ENCODE measurements at regions not wholly inside any gene's neighbourhood (a gene's known extent, or its start where the extent isn't known, plus 50 kb on each side); places are given as distances from the start of the nearest gene placed in this dataset.

DNA sequence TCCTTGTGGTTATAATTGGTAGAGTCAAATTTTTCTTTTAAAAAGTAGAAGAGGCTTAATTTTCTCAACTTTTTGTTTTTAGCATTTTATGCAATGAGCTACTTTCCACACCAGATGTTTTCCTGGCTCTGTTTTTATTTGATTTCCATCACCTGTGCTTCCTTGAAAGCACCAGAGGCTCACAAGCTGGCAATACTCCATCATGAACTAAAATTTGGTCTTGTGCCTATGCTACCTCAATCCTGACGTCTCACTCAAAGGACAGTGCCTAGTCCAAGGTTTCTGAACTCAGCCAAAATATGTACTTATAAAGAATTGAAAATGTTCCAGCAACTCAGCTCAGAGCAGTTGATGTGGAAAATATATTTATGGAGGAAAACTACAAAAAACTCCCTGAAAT is 914.0 kb upstream of the PRKX start:
- DNase-seq: no peak
- Histone ChIP-seq H2AFZ (ENCODE audit: low read depth) (no peak overlapping the region), H3K36me3 (replicated peaks in 1 of 2; ENCODE audit: control insufficient read depth in 1 of 2, insufficient read depth in 2 of 2, low read length in 1 of 2) (no peaks in the 10 kb centered on the region), H3K9ac (no peak overlapping the region), H3K4me3 (ENCODE audit: low read depth in 2 of 2, low read length in 1 of 2) (no peak overlapping the region), H4K20me1 (ENCODE audit: insufficient read depth) (no peaks in the 10 kb centered on the region), H3K27ac (ENCODE audit: low read depth in 2 of 2, low read length in 1 of 2) (no peak overlapping the region), H3F3A (replicated peaks; ENCODE audit: insufficient read depth) (no peaks in the 10 kb centered on the region), H3K4me2 (no peak overlapping the region), H3K27me3 (ENCODE audit: insufficient read depth) (no peaks in the 10 kb centered on the region), H3K9me3 (0 out of 2 replicates have a peak, but pooled peaks cover 3% of the 10 kb centered on the region), H3K4me1 (ENCODE audit: control insufficient read depth in 1 of 2, insufficient read depth in 2 of 2, low read depth in 1 of 2, low read length in 1 of 2) (no peaks in the 10 kb centered on the region), H3K79me2 (ENCODE audit: insufficient read depth) (no peaks in the 10 kb centered on the region), H3K9me2 (no peaks in the 10 kb centered on the region)
- no peak for TF ChIP-seq RFX5 (IDR thresholded peaks at IDR 0.05; ENCODE audit: low read length)
- TF ChIP-seq FOXJ3 (CRISPR knock-in tag; IDR thresholded peaks at IDR 0.05): no peak
- TF ChIP-seq GABPA (IDR thresholded peaks at IDR 0.05; ENCODE audit: low read depth): no peak
- no peak for TF ChIP-seq MXI1 (IDR thresholded peaks at IDR 0.05; ENCODE audit: low read depth, low read length)
- TF ChIP-seq, protein P1, sequence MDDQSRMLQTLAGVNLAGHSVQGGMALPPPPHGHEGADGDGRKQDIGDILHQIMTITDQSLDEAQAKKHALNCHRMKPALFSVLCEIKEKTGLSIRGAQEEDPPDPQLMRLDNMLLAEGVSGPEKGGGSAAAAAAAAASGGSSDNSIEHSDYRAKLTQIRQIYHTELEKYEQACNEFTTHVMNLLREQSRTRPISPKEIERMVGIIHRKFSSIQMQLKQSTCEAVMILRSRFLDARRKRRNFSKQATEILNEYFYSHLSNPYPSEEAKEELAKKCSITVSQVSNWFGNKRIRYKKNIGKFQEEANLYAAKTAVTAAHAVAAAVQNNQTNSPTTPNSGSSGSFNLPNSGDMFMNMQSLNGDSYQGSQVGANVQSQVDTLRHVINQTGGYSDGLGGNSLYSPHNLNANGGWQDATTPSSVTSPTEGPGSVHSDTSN (IDR thresholded peaks at IDR 0.05): no peak
- ChIA-PET POLR2A (no interaction called here), CTCF (interaction anchor here (1.4 kb wide), 1 partner anchor 79 kb away, joined by 3 read pairs; no protein-coding TSS in a partner anchor)
- 8% methylated on average over 1 of the region's 1 CpG for WGBS (ENCODE audit: low lambda C conversion rate)

DNA sequence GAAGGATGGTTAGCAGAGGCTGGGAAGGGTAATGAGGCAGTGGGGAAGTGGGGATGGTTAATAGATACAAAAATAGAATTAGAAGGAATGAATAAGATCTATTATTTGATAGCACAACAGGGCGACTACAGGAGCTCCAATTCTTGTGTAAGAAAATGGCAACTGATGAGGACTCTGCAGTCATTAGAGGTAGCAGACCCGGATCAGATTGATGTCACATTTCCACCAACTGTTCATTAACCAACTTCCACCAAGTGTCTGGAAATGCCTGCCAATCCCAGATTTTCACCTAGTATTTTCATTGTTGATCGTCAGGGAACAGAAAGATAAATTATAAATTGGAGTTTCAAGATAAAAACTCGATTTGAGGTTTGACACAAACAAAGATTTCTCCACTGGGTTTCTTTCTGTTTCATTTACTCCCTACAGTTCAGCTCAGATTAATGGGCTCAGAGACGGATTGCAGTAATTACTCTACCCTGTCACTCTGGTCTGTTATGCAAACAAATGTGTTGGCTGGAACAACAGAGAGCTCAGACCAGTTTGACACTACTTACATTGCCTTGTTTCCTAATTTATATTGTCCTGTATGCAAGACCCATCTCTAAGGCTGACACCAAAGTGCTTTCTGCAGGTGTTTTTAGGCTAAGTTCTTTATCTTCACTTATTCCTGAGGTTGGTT is 909.2 kb upstream of the PRKX start:
- Histone ChIP-seq H3K27ac (ENCODE audit: low read depth in 2 of 2, low read length in 1 of 2) (no peak overlapping the region), H2AFZ (ENCODE audit: low read depth) (no peak overlapping the region), H3K4me3 (ENCODE audit: low read depth in 2 of 2, low read length in 1 of 2) (no peak overlapping the region), H3K27me3 (ENCODE audit: insufficient read depth) (no peaks in the 10 kb centered on the region), H3F3A (replicated peaks; ENCODE audit: insufficient read depth) (no peaks in the 10 kb centered on the region), H3K4me2 (no peak overlapping the region), H3K9me3 (0 out of 2 replicates have a peak, but pooled peaks cover 8% of the 10 kb centered on the region), H3K36me3 (replicated peaks in 1 of 2; ENCODE audit: control insufficient read depth in 1 of 2, insufficient read depth in 2 of 2, low read length in 1 of 2) (no peaks in the 10 kb centered on the region), H3K9ac (no peak overlapping the region), H3K9me2 (no peaks in the 10 kb centered on the region), H3K4me1 (ENCODE audit: control insufficient read depth in 1 of 2, insufficient read depth in 2 of 2, low read depth in 1 of 2, low read length in 1 of 2) (no peaks in the 10 kb centered on the region), H4K20me1 (ENCODE audit: insufficient read depth) (no peaks in the 10 kb centered on the region), H3K79me2 (ENCODE audit: insufficient read depth) (no peaks in the 10 kb centered on the region)
- 3% methylated on average over 5 of the region's 5 CpGs for WGBS (ENCODE audit: low lambda C conversion rate)
- ChIA-PET CTCF (no interaction called here), POLR2A (no interaction called here)
- DNase-seq: no peak
- TF ChIP-seq YY1 (IDR thresholded peaks at IDR 0.05; ENCODE audit: low read depth) (no peak), RAD21 (IDR thresholded peaks at IDR 0.05; ENCODE audit: low read length) (no peak), RXRA (IDR thresholded peaks at IDR 0.05; ENCODE audit: borderline replicate concordance, low read depth) (no peak), RCOR1 (IDR thresholded peaks at IDR 0.05; ENCODE audit: low read length) (no peak), TEAD4 (IDR thresholded peaks at IDR 0.05; ENCODE audit: borderline replicate concordance, insufficient read depth) (no peak), EZH2phosphoT487 (IDR thresholded peaks at IDR 0.05; ENCODE audit: borderline replicate concordance, low read depth) (no peak), TAF1 (IDR thresholded peaks at IDR 0.05; ENCODE audit: borderline replicate concordance, low read depth, low read length) (no peak), SIN3A (IDR thresholded peaks at IDR 0.05; ENCODE audit: borderline replicate concordance, low read depth, low read length) (no peak), ELF1 (IDR thresholded peaks at IDR 0.05) (no peak), NRF1 (IDR thresholded peaks at IDR 0.05; ENCODE audit: low read depth, low read length) (no peak), JUND (IDR thresholded peaks at IDR 0.05) (no peak), CHD2 (IDR thresholded peaks at IDR 0.05; ENCODE audit: low read length, partially characterized antibody) (no peak), TCF12 (IDR thresholded peaks at IDR 0.05) (no peak), RFX5 (IDR thresholded peaks at IDR 0.05; ENCODE audit: low read length) (no peak)
- TF ChIP-seq, protein P2, sequence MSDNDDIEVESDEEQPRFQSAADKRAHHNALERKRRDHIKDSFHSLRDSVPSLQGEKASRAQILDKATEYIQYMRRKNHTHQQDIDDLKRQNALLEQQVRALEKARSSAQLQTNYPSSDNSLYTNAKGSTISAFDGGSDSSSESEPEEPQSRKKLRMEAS (IDR thresholded peaks at IDR 0.05; ENCODE audit: low read depth): no peak
- TF ChIP-seq, protein P3, sequence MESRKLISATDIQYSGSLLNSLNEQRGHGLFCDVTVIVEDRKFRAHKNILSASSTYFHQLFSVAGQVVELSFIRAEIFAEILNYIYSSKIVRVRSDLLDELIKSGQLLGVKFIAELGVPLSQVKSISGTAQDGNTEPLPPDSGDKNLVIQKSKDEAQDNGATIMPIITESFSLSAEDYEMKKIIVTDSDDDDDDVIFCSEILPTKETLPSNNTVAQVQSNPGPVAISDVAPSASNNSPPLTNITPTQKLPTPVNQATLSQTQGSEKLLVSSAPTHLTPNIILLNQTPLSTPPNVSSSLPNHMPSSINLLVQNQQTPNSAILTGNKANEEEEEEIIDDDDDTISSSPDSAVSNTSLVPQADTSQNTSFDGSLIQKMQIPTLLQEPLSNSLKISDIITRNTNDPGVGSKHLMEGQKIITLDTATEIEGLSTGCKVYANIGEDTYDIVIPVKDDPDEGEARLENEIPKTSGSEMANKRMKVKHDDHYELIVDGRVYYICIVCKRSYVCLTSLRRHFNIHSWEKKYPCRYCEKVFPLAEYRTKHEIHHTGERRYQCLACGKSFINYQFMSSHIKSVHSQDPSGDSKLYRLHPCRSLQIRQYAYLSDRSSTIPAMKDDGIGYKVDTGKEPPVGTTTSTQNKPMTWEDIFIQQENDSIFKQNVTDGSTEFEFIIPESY (IDR thresholded peaks at IDR 0.05; ENCODE audit: borderline replicate concordance, low read depth): no peak
- TF ChIP-seq, protein P4, sequence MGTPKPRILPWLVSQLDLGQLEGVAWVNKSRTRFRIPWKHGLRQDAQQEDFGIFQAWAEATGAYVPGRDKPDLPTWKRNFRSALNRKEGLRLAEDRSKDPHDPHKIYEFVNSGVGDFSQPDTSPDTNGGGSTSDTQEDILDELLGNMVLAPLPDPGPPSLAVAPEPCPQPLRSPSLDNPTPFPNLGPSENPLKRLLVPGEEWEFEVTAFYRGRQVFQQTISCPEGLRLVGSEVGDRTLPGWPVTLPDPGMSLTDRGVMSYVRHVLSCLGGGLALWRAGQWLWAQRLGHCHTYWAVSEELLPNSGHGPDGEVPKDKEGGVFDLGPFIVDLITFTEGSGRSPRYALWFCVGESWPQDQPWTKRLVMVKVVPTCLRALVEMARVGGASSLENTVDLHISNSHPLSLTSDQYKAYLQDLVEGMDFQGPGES (IDR thresholded peaks at IDR 0.05; ENCODE audit: low read depth, low read length): no peak
- TF ChIP-seq, protein P5, sequence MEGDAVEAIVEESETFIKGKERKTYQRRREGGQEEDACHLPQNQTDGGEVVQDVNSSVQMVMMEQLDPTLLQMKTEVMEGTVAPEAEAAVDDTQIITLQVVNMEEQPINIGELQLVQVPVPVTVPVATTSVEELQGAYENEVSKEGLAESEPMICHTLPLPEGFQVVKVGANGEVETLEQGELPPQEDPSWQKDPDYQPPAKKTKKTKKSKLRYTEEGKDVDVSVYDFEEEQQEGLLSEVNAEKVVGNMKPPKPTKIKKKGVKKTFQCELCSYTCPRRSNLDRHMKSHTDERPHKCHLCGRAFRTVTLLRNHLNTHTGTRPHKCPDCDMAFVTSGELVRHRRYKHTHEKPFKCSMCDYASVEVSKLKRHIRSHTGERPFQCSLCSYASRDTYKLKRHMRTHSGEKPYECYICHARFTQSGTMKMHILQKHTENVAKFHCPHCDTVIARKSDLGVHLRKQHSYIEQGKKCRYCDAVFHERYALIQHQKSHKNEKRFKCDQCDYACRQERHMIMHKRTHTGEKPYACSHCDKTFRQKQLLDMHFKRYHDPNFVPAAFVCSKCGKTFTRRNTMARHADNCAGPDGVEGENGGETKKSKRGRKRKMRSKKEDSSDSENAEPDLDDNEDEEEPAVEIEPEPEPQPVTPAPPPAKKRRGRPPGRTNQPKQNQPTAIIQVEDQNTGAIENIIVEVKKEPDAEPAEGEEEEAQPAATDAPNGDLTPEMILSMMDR (IDR thresholded peaks at IDR 0.05): no peak

All from SK-N-SH (cell line).